Nephron progenitor cell (in vitro differentiated cells): ENCODE measurements at regions not wholly inside any gene's neighbourhood (a gene's known extent, or its start where the extent isn't known, plus 50 kb on each side); places are given as distances from the start of the nearest gene placed in this dataset.

Experiments used
- DNase-seq: peaks from one replicate; pipeline ENCODE4 v3.0.0; 2021
- H3K27ac Mint-ChIP-seq: 2 replicates; pipeline ENCODE4 v1.8.0; 2021; ENCODE audit warnings: mild to moderate bottlenecking, moderate library complexity, mixed read lengths
- H3K27me3 Mint-ChIP-seq: 2 replicates; pipeline ENCODE4 v1.8.0; 2021; ENCODE audit warnings: mild to moderate bottlenecking, low read depth, mixed read lengths; ENCODE audit not compliant: poor library complexity
- H3K36me3 Mint-ChIP-seq: 2 replicates; pipeline ENCODE4 v1.8.0; 2021; ENCODE audit warnings: low read depth, mixed read lengths
- H3K4me1 Mint-ChIP-seq: 2 replicates; pipeline ENCODE4 v1.8.0; 2021; ENCODE audit warnings: mixed read lengths
- H3K4me3 Mint-ChIP-seq: 2 replicates; pipeline ENCODE4 v1.8.0; 2021; ENCODE audit warnings: mild to moderate bottlenecking, moderate library complexity, mixed read lengths
- H3K9me3 Mint-ChIP-seq: 2 replicates; pipeline ENCODE4 v1.8.0; 2021; ENCODE audit warnings: mild to moderate bottlenecking, moderate library complexity, mixed read lengths
- CTCF ChIP-seq: fragments of 200-600 bp; sonication (generic); IDR thresholded peaks from 2 replicates; pipeline ENCODE4 v1.5.0; 2021; ENCODE audit warnings: antibody characterized with exemption

- DNase-seq: no peak
- no peak for TF ChIP-seq CTCF
- H3K9me3 Mint-ChIP-seq: no peaks in the 10 kb centered on the region
- peaks cover 5% of the 10 kb centered on the region for H3K27me3 Mint-ChIP-seq
- no peaks in the 10 kb centered on the region for H3K36me3 Mint-ChIP-seq
- H3K27ac Mint-ChIP-seq: no peak overlapping the region
- H3K4me1 Mint-ChIP-seq: no peaks in the 10 kb centered on the region
- H3K4me3 Mint-ChIP-seq: no peak overlapping the region
These were observed 1085.5 kb downstream of the BRD1 start for GRCh38 chr22:48742191-48742555.

GRCh38 chr22:48741540-48741939, 1086.1 kb downstream of the BRD1 start:
- H3K36me3 Mint-ChIP-seq: no peaks in the 10 kb centered on the region
- H3K27me3 Mint-ChIP-seq: peaks cover 5% of the 10 kb centered on the region
- no peak overlapping the region for H3K4me3 Mint-ChIP-seq
- no peak for DNase-seq
- H3K27ac Mint-ChIP-seq: no peak overlapping the region
- no peak for TF ChIP-seq CTCF
- no peaks in the 10 kb centered on the region for H3K4me1 Mint-ChIP-seq
- H3K9me3 Mint-ChIP-seq: no peaks in the 10 kb centered on the region

- Mint-ChIP-seq H3K9me3 (no peaks in the 10 kb centered on the region), H3K4me3 (no peak overlapping the region), H3K27me3 (no peaks in the 10 kb centered on the region), H3K4me1 (no peaks in the 10 kb centered on the region), H3K36me3 (no peaks in the 10 kb centered on the region), H3K27ac (no peak overlapping the region)
- TF ChIP-seq CTCF: no peak
- no peak for DNase-seq
These were observed 1086.8 kb downstream of the BRD1 start for GRCh38 chr22:48740731-48741405.

GRCh38 chr22:48740086-48740730, 1087.5 kb downstream of the BRD1 start:
- peaks cover under 1% of the 10 kb centered on the region for H3K9me3 Mint-ChIP-seq
- H3K27me3 Mint-ChIP-seq: no peaks in the 10 kb centered on the region
- DNase-seq: no peak
- no peaks in the 10 kb centered on the region for H3K4me1 Mint-ChIP-seq
- H3K36me3 Mint-ChIP-seq: no peaks in the 10 kb centered on the region
- no peak overlapping the region for H3K4me3 Mint-ChIP-seq
- no peak overlapping the region for H3K27ac Mint-ChIP-seq
- TF ChIP-seq CTCF: no peak

- Mint-ChIP-seq H3K9me3 (peaks cover 4% of the 10 kb centered on the region), H3K4me3 (no peak overlapping the region), H3K4me1 (no peaks in the 10 kb centered on the region), H3K27ac (no peak overlapping the region), H3K36me3 (no peaks in the 10 kb centered on the region), H3K27me3 (no peaks in the 10 kb centered on the region)
- DNase-seq: no peak
- no peak for TF ChIP-seq CTCF
These were observed 1088.2 kb downstream of the BRD1 start for GRCh38 chr22:48739348-48740085.
